Peyer's patch (tissue), 4 donors: ENCODE measurements at regions not wholly inside any gene's neighbourhood (a gene's known extent, or its start where the extent isn't known, plus 50 kb on each side); places are given as distances from the start of the nearest gene placed in this dataset.

Experiments used
- POLR2A ChIP-seq, 2 donors: fragments of 450-650 bp; IDR thresholded peaks; one replicate each; pipeline ENCODE4 v1.5.1; 2017; ENCODE audit warnings: antibody characterized with exemption in 2 of 2, mild to moderate bottlenecking in 2 of 2, moderate library complexity in 2 of 2
- TF ChIP-seq, protein P1 (sequence below), 6 experiments: fragments of 450-650 bp in 4 of 6; fragments of 200-600 bp in 2 of 6; sonication (generic) in 1 of 6; IDR thresholded peaks; one replicate each; pipeline ENCODE4 v1.5.1; 2017 to 2019; ENCODE audit warnings: antibody characterized with exemption in 6 of 6, mild to moderate bottlenecking in 3 of 6, moderate library complexity in 1 of 6

DNA sequence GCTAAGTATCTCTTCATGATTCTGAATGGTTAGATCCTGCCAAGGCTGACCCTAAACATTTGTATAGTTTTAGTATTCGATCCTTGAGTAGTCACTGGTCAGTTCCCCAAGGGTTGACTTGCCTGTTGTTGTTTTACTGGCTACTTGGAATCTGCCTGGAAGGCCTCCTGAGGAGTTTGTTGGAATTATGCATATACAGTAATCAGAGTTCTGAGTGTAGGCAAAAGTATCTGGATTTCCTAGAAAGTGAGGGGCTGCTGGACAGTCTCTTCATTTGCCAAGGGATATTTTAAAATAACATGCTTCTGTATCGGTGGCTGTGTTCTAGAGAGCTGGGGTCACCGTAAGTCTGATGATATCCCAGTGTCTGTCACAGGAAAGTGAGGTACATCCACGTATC is 333.2 kb upstream of the C2CD4B start:
- TF ChIP-seq, protein P1, sequence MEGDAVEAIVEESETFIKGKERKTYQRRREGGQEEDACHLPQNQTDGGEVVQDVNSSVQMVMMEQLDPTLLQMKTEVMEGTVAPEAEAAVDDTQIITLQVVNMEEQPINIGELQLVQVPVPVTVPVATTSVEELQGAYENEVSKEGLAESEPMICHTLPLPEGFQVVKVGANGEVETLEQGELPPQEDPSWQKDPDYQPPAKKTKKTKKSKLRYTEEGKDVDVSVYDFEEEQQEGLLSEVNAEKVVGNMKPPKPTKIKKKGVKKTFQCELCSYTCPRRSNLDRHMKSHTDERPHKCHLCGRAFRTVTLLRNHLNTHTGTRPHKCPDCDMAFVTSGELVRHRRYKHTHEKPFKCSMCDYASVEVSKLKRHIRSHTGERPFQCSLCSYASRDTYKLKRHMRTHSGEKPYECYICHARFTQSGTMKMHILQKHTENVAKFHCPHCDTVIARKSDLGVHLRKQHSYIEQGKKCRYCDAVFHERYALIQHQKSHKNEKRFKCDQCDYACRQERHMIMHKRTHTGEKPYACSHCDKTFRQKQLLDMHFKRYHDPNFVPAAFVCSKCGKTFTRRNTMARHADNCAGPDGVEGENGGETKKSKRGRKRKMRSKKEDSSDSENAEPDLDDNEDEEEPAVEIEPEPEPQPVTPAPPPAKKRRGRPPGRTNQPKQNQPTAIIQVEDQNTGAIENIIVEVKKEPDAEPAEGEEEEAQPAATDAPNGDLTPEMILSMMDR (IDR thresholded peaks at IDR 0.05) = no peak
- TF ChIP-seq POLR2A (IDR thresholded peaks at IDR 0.05) = no peak
